ENCODE measurements at regions not wholly inside any gene's neighbourhood (a gene's known extent, or its start where the extent isn't known, plus 50 kb on each side); places are given as distances from the start of the nearest gene placed in this dataset.

DNA sequence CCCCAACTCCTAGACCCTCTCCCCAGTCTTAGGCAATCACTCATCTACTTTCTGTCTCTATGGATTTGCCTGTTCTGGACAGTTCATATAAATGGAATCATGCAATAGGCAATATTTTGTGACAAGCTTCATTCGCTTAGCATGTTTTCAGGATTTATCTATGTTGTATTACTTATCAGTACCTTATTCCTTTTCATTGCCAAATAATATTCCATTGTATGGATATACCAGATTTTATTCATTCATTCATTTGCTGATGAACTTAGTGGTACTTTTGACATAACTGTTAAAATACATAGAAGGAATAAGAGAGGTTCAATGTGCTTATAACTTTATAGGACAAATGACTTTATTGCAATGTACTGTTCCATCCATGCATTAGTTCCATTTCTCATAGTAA is 231.0 kb downstream of the SNX10 start:
- H3K4me1 ChIP-seq = no peaks in the 10 kb centered on the region
- intact Hi-C loops (cut with DNase I) = no loop called here
- no peak overlapping the region for H3K4me3 ChIP-seq
- no peak for DNase-seq (ENCODE audit: low spot score in 2 of 2)
- H3K9me3 ChIP-seq = peaks cover 0 to 5% of the 10 kb centered on the region in 2 donors
- H3K36me3 ChIP-seq = no peaks in the 10 kb centered on the region
- H3K27ac ChIP-seq = no peak overlapping the region
- TF ChIP-seq, protein P1, sequence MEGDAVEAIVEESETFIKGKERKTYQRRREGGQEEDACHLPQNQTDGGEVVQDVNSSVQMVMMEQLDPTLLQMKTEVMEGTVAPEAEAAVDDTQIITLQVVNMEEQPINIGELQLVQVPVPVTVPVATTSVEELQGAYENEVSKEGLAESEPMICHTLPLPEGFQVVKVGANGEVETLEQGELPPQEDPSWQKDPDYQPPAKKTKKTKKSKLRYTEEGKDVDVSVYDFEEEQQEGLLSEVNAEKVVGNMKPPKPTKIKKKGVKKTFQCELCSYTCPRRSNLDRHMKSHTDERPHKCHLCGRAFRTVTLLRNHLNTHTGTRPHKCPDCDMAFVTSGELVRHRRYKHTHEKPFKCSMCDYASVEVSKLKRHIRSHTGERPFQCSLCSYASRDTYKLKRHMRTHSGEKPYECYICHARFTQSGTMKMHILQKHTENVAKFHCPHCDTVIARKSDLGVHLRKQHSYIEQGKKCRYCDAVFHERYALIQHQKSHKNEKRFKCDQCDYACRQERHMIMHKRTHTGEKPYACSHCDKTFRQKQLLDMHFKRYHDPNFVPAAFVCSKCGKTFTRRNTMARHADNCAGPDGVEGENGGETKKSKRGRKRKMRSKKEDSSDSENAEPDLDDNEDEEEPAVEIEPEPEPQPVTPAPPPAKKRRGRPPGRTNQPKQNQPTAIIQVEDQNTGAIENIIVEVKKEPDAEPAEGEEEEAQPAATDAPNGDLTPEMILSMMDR (IDR thresholded peaks at IDR 0.05) = no peak
- no peaks in the 10 kb centered on the region for H3K27me3 ChIP-seq

DNA sequence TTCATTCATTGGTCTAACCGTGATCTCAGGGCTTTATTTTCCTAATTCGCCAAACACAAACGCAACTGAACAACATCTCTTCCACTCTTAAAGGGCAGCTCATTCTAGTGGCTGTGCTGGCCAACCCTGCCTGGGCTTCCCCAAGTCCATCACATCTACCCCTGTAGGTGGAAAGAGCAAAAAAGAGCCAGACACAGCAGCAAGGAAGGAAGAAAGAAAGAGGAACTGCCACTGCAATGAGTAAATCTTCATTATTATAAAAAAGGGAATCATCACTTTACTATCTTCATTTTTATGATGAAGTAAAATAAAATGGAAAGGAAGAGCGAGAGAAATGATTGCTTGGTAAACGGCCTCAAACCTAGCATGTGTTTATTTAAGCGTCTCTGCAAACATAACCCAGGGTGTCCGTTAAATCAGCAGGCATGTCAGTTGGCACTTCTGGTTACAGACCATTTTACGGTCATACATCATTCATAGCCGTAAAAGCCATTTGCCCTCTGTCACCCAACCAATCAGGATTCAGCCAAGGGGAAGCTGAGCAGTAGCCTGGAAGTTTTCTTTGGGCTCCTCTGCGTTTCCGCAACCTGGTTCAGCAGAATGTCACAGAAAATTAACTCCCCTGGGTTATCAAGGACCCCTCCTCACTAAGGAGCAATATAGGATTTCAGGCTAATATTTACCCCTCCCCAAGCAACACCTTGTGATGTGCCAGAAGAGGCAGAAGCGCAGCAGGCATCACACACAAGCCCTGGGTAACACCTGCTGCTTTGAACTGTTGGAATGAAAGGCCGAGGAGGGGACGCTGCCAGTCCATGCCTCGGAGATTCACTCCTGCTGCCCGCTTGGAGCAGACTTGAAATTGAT is 234.0 kb downstream of the SNX10 start:
- no peaks in the 10 kb centered on the region for H3K27me3 ChIP-seq
- H3K9me3 ChIP-seq = peaks cover 0 to 5% of the 10 kb centered on the region in 2 donors
- H3K27ac ChIP-seq = no peak overlapping the region
- TF ChIP-seq, protein P1 (IDR thresholded peaks at IDR 0.05) = no peak
- intact Hi-C loops (cut with DNase I) = no loop called here
- no peaks in the 10 kb centered on the region for H3K4me1 ChIP-seq
- no peak overlapping the region for H3K4me3 ChIP-seq
- H3K36me3 ChIP-seq = no peaks in the 10 kb centered on the region
- no peak for DNase-seq (ENCODE audit: low spot score in 2 of 2)

DNA sequence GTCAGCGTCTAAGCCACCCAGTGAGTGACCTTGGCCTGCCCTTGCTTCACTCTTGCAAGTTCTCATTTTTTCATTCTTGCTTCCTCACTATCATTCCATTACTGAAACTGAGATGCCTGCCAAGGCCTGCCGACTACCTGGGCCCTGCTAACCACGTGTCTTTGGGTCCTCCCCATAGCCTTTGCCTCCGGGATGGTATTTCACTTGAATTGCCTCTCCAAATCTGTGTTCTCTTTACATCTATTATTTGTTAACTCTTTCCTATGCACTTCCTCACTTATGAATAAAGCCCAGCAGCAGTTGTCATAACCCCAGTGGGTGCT is 234.6 kb downstream of the SNX10 start:
- H3K4me1 ChIP-seq = no peaks in the 10 kb centered on the region
- H3K4me3 ChIP-seq = no peak overlapping the region
- peaks cover 0 to 5% of the 10 kb centered on the region in 2 donors for H3K9me3 ChIP-seq
- H3K27me3 ChIP-seq = no peaks in the 10 kb centered on the region
- TF ChIP-seq, protein P1 (IDR thresholded peaks at IDR 0.05) = no peak
- H3K27ac ChIP-seq = no peak overlapping the region
- intact Hi-C loops (cut with DNase I) = no loop called here
- no peaks in the 10 kb centered on the region for H3K36me3 ChIP-seq
- no peak for DNase-seq (ENCODE audit: low spot score in 2 of 2)

DNA sequence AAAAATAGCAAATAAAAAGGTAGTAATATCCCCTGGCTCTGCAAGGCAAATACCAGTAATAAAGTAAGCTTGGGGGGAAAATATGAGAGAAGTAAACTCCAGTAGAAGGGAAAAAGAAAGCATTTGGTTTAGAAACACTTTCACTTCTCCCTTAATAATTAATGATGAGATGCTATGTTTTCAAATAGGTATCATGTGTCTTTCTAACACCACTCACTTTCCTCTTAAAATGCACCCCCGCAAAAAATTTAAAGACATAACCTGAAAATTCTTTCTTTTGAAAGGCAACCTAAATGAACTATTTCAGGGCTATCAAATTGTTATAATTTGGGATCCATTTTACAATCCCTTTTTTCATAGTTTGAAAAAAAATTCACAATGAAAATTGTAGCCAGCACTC is 240.3 kb downstream of the SNX10 start:
- Histone ChIP-seq H3K36me3 (no peaks in the 10 kb centered on the region), H3K9me3 (no peaks in the 10 kb centered on the region), H3K4me3 (no peak overlapping the region), H3K27ac (no peak overlapping the region), H3K4me1 (no peaks in the 10 kb centered on the region), H3K27me3 (no peaks in the 10 kb centered on the region)
- TF ChIP-seq, protein P1 (IDR thresholded peaks at IDR 0.05) = no peak
- no peak for DNase-seq (ENCODE audit: low spot score in 2 of 2)
- intact Hi-C loops (cut with DNase I) = no loop called here

DNA sequence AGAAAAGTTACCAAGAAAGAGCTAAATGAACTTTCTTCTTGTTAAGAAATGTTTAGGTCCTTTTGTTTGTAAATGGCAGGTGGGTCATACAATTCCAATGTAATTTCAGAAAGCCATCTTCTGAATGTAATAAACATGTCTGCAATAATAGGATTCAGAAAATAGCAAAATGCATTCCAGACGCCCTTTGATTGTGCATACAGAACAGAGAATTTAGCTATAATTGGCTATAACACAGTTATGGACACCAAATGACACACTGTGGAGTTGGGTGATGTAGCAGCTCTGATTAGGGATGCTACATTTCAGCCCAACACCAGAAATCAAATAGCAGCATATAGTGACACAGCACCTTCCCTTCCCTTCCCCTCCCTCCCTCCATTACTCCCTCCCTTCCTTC is 240.8 kb downstream of the SNX10 start:
- Histone ChIP-seq H3K4me3 (no peak overlapping the region), H3K4me1 (no peaks in the 10 kb centered on the region), H3K27ac (no peak overlapping the region), H3K36me3 (no peaks in the 10 kb centered on the region), H3K9me3 (no peaks in the 10 kb centered on the region), H3K27me3 (no peaks in the 10 kb centered on the region)
- DNase-seq (ENCODE audit: low spot score in 2 of 2) = no peak
- intact Hi-C loops (cut with DNase I) = no loop called here
- TF ChIP-seq, protein P1 (IDR thresholded peaks at IDR 0.05) = no peak
